CD14-positive monocyte (primary cell): ENCODE measurements at regions not wholly inside any gene's neighbourhood (a gene's known extent, or its start where the extent isn't known, plus 50 kb on each side); places are given as distances from the start of the nearest gene placed in this dataset.

Source experiments
- DNase-seq, 3 donors: peaks; one replicate each; pipeline ENCODE4 v3.0.0-alpha.2; 2011 to 2022
- H2AFZ ChIP-seq: 2 replicates; pipeline ENCODE4 v1.6.0; 2012; ENCODE audit warnings: mild to moderate bottlenecking, low read depth, low read length, inconsistent platforms; ENCODE audit not compliant: insufficient read depth, poor library complexity, severe bottlenecking
- H3K27ac ChIP-seq, 2 donors: 1 replicate in 1 of 2; 2 replicates in 1 of 2; pipeline ENCODE4 v1.5.1; 2012 to 2013; ENCODE audit warnings: low read length in 2 of 2, control low read depth in 1 of 2, inconsistent platforms in 1 of 2, low read depth in 1 of 2, mild to moderate bottlenecking in 1 of 2
- H3K27me3 ChIP-seq, 2 donors: one replicate each; pipeline versions ENCODE4 v1.6.0 to v1.6.1; 2011 to 2013; ENCODE audit warnings: low read length in 2 of 2; ENCODE audit not compliant: control insufficient read depth in 2 of 2, insufficient read depth in 2 of 2
- H3K36me3 ChIP-seq, 2 donors: replicated peaks in 1 of 2; 1 replicate in 1 of 2; 2 replicates in 1 of 2; pipeline versions ENCODE4 v1.5.1 to v1.6.1; 2012 to 2013; ENCODE audit warnings: low read length in 2 of 2, control low read depth in 1 of 2, inconsistent platforms in 1 of 2, mild to moderate bottlenecking in 1 of 2; ENCODE audit not compliant: insufficient read depth in 2 of 2, control insufficient read depth in 1 of 2
- H3K4me1 ChIP-seq, 2 donors: 1 replicate in 1 of 2; 2 replicates in 1 of 2; pipeline versions ENCODE4 v1.5.1 to v1.6.1; 2012 to 2013; ENCODE audit warnings: low read length in 2 of 2, control low read depth in 1 of 2, inconsistent platforms in 1 of 2, mild to moderate bottlenecking in 1 of 2, moderate library complexity in 1 of 2; ENCODE audit not compliant: insufficient read depth in 2 of 2, control insufficient read depth in 1 of 2
- H3K4me2 ChIP-seq: replicated peaks from 2 replicates; pipeline ENCODE3; 2012; ENCODE audit warnings: low read length, moderate library complexity, mild to moderate bottlenecking; ENCODE audit not compliant: poor library complexity, severe bottlenecking; ENCODE audit errors: extremely low read depth
- H3K4me3 ChIP-seq, 3 experiments: fragments of 200-600 bp in 1 of 3; sonication (generic) in 1 of 3; replicated peaks in 1 of 3; 1 replicate in 2 of 3; 2 replicates in 1 of 3; pipeline ENCODE4 v1.5.1; 2011 to 2013; ENCODE audit warnings: low read length in 3 of 3, mild to moderate bottlenecking in 3 of 3, control low read depth in 2 of 3, low read depth in 2 of 3, inconsistent platforms in 1 of 3, moderate library complexity in 1 of 3
- H3K79me2 ChIP-seq: 2 replicates; pipeline ENCODE4 v1.6.0; 2012; ENCODE audit warnings: mild to moderate bottlenecking, control low read depth, inconsistent platforms, low read length, moderate library complexity; ENCODE audit not compliant: insufficient read depth
- H3K9ac ChIP-seq: 2 replicates; pipeline ENCODE4 v1.6.0; 2017; ENCODE audit warnings: low read length, mild to moderate bottlenecking; ENCODE audit not compliant: insufficient read depth, poor library complexity, severe bottlenecking
- H3K9me3 ChIP-seq, 2 donors: replicated peaks in 1 of 2; 1 replicate in 1 of 2; 2 replicates in 1 of 2; pipeline versions ENCODE4 v1.5.1 to v1.6.1; 2012 to 2013; ENCODE audit warnings: low read length in 2 of 2, control low read depth in 1 of 2; ENCODE audit not compliant: control insufficient read depth in 1 of 2, insufficient read depth in 1 of 2
- H4K20me1 ChIP-seq: 2 replicates; pipeline ENCODE4 v1.6.0; 2012; ENCODE audit warnings: mild to moderate bottlenecking, low read length, control low read depth, moderate library complexity; ENCODE audit not compliant: insufficient read depth
- H3K27ac Mint-ChIP-seq, 7 donors: one replicate each; pipeline ENCODE4 v1.8.0; 2020; ENCODE audit warnings: mild to moderate bottlenecking in 7 of 7, mixed read lengths in 7 of 7, moderate library complexity in 6 of 7, inconsistent platforms in 2 of 7
- H3K27me3 Mint-ChIP-seq, 3 donors: one replicate each; pipeline ENCODE4 v1.8.0; 2021 to 2022; ENCODE audit warnings: low read depth in 3 of 3, mild to moderate bottlenecking in 3 of 3, mixed read lengths in 3 of 3, moderate library complexity in 3 of 3, inconsistent platforms in 1 of 3
- H3K36me3 Mint-ChIP-seq, 2 donors: one replicate each; pipeline ENCODE4 v1.8.0; 2020; ENCODE audit warnings: mixed read lengths in 2 of 2, inconsistent platforms in 1 of 2, mild to moderate bottlenecking in 1 of 2
- H3K4me1 Mint-ChIP-seq: one replicate; pipeline ENCODE4 v1.8.0; 2020; ENCODE audit warnings: mild to moderate bottlenecking, mixed read lengths
- H3K4me3 Mint-ChIP-seq, 2 donors: one replicate each; pipeline ENCODE4 v1.8.0; 2020; ENCODE audit warnings: mild to moderate bottlenecking in 2 of 2, mixed read lengths in 2 of 2, moderate library complexity in 1 of 2
- H3K9me3 Mint-ChIP-seq, 7 donors: one replicate each; pipeline ENCODE4 v1.8.0; 2020 to 2022; ENCODE audit warnings: mixed read lengths in 7 of 7, mild to moderate bottlenecking in 6 of 7, moderate library complexity in 6 of 7, inconsistent platforms in 2 of 7
- WGBS: methylation state at CpG from one replicate; pipeline ENCODE4 v1.1.5; 2013; ENCODE audit warnings: missing lambda C conversion rate; ENCODE audit not compliant: insufficient coverage; 5-methylcytosine and 5-hydroxymethylcytosine counted together
- intact Hi-C, 2 donors: fragments of 100-400 bp; cut with micrococcal nuclease; formaldehyde crosslinking; loops; one replicate each; pipeline versions ENCODE4 v1.15.0 to v1.15.1; 2023
- TF ChIP-seq, protein P1 (sequence below): fragments of 200-600 bp; IDR thresholded peaks from one replicate; pipeline ENCODE4 v1.8.0; 2022; ENCODE audit warnings: antibody characterized with exemption, mild to moderate bottlenecking

DNA sequence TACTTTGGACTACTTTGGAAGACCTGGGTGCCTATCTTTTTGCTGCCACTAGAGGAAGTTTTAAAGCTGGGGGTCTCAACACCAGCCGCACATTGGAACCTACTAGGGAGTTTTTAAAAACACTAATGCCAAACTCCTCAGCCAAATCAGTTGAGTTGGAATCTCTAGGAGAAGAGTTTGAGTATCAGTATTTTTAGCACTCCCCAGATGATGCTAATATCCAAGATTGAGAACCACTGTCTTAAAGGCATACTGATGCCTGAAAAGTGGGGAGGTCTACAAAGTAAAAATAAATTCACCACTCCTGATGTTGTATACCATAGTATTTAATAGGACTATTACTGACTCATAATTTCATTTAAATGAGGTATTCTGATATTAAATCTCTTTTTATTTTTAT is 62.9 kb upstream of the COL21A1 start:
- H3K4me3 Mint-ChIP-seq, result no peak overlapping the region
- no peak for DNase-seq
- H3K36me3 Mint-ChIP-seq, result no peaks in the 10 kb centered on the region
- no peak overlapping the region for H3K4me2 ChIP-seq
- TF ChIP-seq, protein P1, sequence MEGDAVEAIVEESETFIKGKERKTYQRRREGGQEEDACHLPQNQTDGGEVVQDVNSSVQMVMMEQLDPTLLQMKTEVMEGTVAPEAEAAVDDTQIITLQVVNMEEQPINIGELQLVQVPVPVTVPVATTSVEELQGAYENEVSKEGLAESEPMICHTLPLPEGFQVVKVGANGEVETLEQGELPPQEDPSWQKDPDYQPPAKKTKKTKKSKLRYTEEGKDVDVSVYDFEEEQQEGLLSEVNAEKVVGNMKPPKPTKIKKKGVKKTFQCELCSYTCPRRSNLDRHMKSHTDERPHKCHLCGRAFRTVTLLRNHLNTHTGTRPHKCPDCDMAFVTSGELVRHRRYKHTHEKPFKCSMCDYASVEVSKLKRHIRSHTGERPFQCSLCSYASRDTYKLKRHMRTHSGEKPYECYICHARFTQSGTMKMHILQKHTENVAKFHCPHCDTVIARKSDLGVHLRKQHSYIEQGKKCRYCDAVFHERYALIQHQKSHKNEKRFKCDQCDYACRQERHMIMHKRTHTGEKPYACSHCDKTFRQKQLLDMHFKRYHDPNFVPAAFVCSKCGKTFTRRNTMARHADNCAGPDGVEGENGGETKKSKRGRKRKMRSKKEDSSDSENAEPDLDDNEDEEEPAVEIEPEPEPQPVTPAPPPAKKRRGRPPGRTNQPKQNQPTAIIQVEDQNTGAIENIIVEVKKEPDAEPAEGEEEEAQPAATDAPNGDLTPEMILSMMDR, result no peak
- H3K9me3 Mint-ChIP-seq, result peaks cover 0 to 12% (median 6%) of the 10 kb centered on the region in 7 donors
- peaks cover 0 to 3% (median 0%) of the 10 kb centered on the region in 3 donors for H3K27me3 Mint-ChIP-seq
- H3K27me3 ChIP-seq, result no peaks in the 10 kb centered on the region
- WGBS, result no CpG with 5 or more reads among the region's 1 CpG
- H3K9ac ChIP-seq, result no peak overlapping the region
- no peak overlapping the region for H3K4me3 ChIP-seq
- intact Hi-C loops, result no loop called here
- H3K9me3 ChIP-seq, result peaks cover 0 to 3% of the 10 kb centered on the region in 2 donors
- H3K27ac ChIP-seq, result no peak overlapping the region
- H3K4me1 Mint-ChIP-seq, result no peaks in the 10 kb centered on the region
- no peaks in the 10 kb centered on the region for H3K36me3 ChIP-seq
- no peak overlapping the region for H2AFZ ChIP-seq
- H3K4me1 ChIP-seq, result no peaks in the 10 kb centered on the region
- no peaks in the 10 kb centered on the region for H3K79me2 ChIP-seq
- no peaks in the 10 kb centered on the region for H4K20me1 ChIP-seq
- no peak overlapping the region for H3K27ac Mint-ChIP-seq

DNA sequence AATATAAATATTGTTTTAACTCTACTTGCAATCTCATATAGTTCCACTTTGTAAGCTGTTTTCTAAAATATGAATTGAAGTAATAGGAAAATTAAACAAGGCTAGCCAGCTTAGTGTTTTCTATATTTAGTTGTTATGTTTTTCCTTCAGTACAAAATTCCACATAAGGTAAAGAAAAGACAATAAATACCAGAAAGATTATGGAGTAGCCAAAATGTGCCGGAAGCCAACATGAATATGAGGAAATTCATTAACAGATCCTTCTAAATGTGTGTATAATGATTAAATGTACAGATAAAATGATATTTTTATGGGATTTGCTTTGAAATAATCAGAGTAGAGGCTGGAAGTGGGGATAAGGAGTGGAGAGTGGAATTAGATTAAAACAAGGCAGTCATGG is 52.5 kb upstream of the COL21A1 start:
- H3K9me3 Mint-ChIP-seq, result peaks cover 0 to 7% (median 0%) of the 10 kb centered on the region in 7 donors
- H3K4me3 Mint-ChIP-seq, result no peak overlapping the region
- H3K27ac ChIP-seq, result no peak overlapping the region
- no peaks in the 10 kb centered on the region for H3K4me1 Mint-ChIP-seq
- H3K79me2 ChIP-seq, result no peaks in the 10 kb centered on the region
- no peak overlapping the region for H2AFZ ChIP-seq
- H3K27ac Mint-ChIP-seq, result no peak overlapping the region
- no peaks in the 10 kb centered on the region for H3K9me3 ChIP-seq
- no peaks in the 10 kb centered on the region for H3K27me3 ChIP-seq
- DNase-seq, result no peak
- H4K20me1 ChIP-seq, result no peaks in the 10 kb centered on the region
- peaks cover 2 to 6% (median 6%) of the 10 kb centered on the region in 3 donors for H3K27me3 Mint-ChIP-seq
- no peaks in the 10 kb centered on the region for H3K36me3 Mint-ChIP-seq
- no CpG with 5 or more reads among the region's 1 CpG for WGBS
- no peaks in the 10 kb centered on the region for H3K4me1 ChIP-seq
- H3K4me3 ChIP-seq, result no peak overlapping the region
- TF ChIP-seq, protein P1, result no peak
- no peak overlapping the region for H3K9ac ChIP-seq
- H3K36me3 ChIP-seq, result no peaks in the 10 kb centered on the region
- intact Hi-C loops, result no loop called here
- H3K4me2 ChIP-seq, result no peak overlapping the region
